Stomach (tissue), 4 donors: ENCODE measurements at regions not wholly inside any gene's neighbourhood (a gene's known extent, or its start where the extent isn't known, plus 50 kb on each side); places are given as distances from the start of the nearest gene placed in this dataset.

Source experiments
- CTCF ChIP-seq, 7 experiments: fragments of 450-650 bp in 4 of 7; fragments of 200-600 bp in 3 of 7; sonication (generic) in 3 of 7; IDR thresholded peaks; one replicate each; pipeline ENCODE4 v1.5.1; 2016 to 2019; ENCODE audit warnings: antibody characterized with exemption in 7 of 7, control low read depth in 2 of 7, mild to moderate bottlenecking in 1 of 7
- POLR2AphosphoS5 ChIP-seq, 3 donors: sonication (generic); formaldehyde crosslinking; IDR thresholded peaks; one replicate each; pipeline ENCODE4 v1.6.1; 2016; ENCODE audit warnings: antibody characterized with exemption in 3 of 3

GRCh38 chr4:138513535-138513934 is 271.4 kb upstream of the SLC7A11 start:
- no peak for TF ChIP-seq CTCF (IDR thresholded peaks at IDR 0.05)
- no peak for TF ChIP-seq POLR2AphosphoS5 (IDR thresholded peaks at IDR 0.05)
